ENCODE measurements at regions not wholly inside any gene's neighbourhood (a gene's known extent, or its start where the extent isn't known, plus 50 kb on each side); places are given as distances from the start of the nearest gene placed in this dataset.

- DNase-seq (ENCODE audit: low read depth) = no peak
- H3K4me3 ChIP-seq (ENCODE audit: low read depth, low read length) = no peak overlapping the region
- no peak for TF ChIP-seq CTCF (conservative IDR thresholded peaks at IDR 0.05; ENCODE audit: low read depth, low read length)
Observed at GRCh38 chr16:79276501-79276900, 324.0 kb downstream of the MAF start.

GRCh38 chr16:79274264-79274663 lies 326.3 kb downstream of the MAF start:
- TF ChIP-seq CTCF (conservative IDR thresholded peaks at IDR 0.05; ENCODE audit: low read depth, low read length) = no peak
- DNase-seq (ENCODE audit: low read depth) = no peak
- no peak overlapping the region for H3K4me3 ChIP-seq (ENCODE audit: low read depth, low read length)

- DNase-seq (ENCODE audit: low read depth) = no peak
- H3K4me3 ChIP-seq (ENCODE audit: low read depth, low read length) = no peak overlapping the region
- TF ChIP-seq CTCF (conservative IDR thresholded peaks at IDR 0.05; ENCODE audit: low read depth, low read length) = no peak
Observed at GRCh38 chr16:79272141-79272577, 328.4 kb downstream of the MAF start.

- no peak for TF ChIP-seq CTCF (conservative IDR thresholded peaks at IDR 0.05; ENCODE audit: low read depth, low read length)
- no peak overlapping the region for H3K4me3 ChIP-seq (ENCODE audit: low read depth, low read length)
- DNase-seq (ENCODE audit: low read depth) = no peak
Observed at GRCh38 chr16:79271583-79271982, 329.0 kb downstream of the MAF start.

- TF ChIP-seq CTCF (conservative IDR thresholded peaks at IDR 0.05; ENCODE audit: low read depth, low read length) = no peak
- DNase-seq (ENCODE audit: low read depth) = no peak
- H3K4me3 ChIP-seq (ENCODE audit: low read depth, low read length) = no peak overlapping the region
Observed at GRCh38 chr16:79270011-79270410, 330.5 kb downstream of the MAF start.

GRCh38 chr16:79269211-79269863 lies 331.2 kb downstream of the MAF start:
- DNase-seq (ENCODE audit: low read depth) = no peak
- no peak for TF ChIP-seq CTCF (conservative IDR thresholded peaks at IDR 0.05; ENCODE audit: low read depth, low read length)

GRCh38 chr16:79267781-79268180 lies 332.8 kb downstream of the MAF start:
- no peak overlapping the region for H3K4me3 ChIP-seq (ENCODE audit: low read depth, low read length)
- TF ChIP-seq CTCF (conservative IDR thresholded peaks at IDR 0.05; ENCODE audit: low read depth, low read length) = no peak
- no peak for DNase-seq (ENCODE audit: low read depth)

More at GRCh38 chr16:79269211-79269863, 331.2 kb downstream of the MAF start:
- H3K4me3 ChIP-seq (ENCODE audit: low read depth, low read length) = no peak overlapping the region

Measured in epithelial cell of proximal tubule (primary cell).